ENCODE measurements at regions not wholly inside any gene's neighbourhood (a gene's known extent, or its start where the extent isn't known, plus 50 kb on each side); places are given as distances from the start of the nearest gene placed in this dataset.
A peak's percentile ranks its signal among the peaks of the same experiment; 100 is the strongest.

GRCh38 chr9:107816561-107817021 is 327.0 kb upstream of the KLF4 start:
- no peak for TF ChIP-seq CTCF (conservative IDR thresholded peaks at IDR 0.05)
- H3K27ac ChIP-seq = peak overlapping the region; percentile 51

DNA sequence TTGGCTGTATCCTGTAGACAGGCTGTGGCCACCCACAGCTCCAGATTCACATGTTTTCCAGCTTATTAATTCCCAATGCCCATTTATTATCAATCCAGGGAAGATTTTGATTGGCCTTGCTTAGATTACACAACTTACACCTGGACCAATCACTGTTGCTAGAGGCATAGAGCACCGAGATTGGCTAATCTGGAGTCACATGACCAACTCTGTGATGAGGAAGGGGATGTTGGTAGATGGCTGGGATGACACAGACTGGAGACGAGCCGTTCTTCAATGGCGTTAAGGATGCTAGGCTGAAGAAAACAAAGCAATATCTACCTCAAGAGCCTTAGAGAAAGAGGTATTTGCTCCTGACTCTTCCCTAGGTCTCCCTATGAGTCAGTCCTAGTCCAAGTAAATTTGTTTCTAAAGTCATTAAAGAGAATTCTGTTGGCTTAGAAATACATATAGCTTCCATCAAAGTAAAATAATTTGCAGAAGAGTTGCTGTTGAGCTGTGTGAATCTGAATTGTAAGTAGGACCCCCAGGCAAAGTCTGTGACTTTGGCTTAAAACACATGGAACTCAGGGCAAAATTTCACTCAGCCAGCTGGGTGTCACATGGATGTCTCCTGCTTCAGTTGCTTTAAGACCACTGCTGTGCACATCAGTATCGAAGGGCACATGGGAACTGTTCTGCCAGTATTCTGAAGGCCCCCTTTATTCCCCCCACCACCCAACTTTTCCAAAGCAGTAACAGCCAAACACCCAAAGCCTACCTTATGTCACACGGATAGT is 326.4 kb upstream of the KLF4 start:
- peak overlapping the region; percentile 51 for H3K27ac ChIP-seq
- TF ChIP-seq CTCF (conservative IDR thresholded peaks at IDR 0.05) = no peak

DNA sequence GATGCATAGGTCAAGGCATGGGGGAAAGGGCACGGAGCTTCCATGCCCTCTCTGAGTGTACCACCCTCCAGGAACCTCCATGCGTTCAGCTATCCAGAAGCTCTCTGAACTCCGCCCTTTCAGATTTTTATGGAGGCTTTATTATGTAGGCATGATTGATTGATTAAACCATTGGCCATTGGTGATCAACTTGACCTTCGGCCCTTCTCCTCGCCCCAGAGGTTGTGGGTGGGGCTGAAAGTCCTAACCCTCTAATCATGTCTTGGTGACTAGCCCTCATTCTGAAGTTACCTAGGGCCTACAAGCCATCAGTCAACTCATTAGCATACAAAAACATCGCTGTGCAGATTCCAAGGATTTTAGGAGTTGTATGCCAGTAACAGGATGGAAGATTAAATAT is 323.7 kb upstream of the KLF4 start:
- H3K27ac ChIP-seq = no peak overlapping the region
- no peak for TF ChIP-seq CTCF (conservative IDR thresholded peaks at IDR 0.05)

- no peak overlapping the region for H3K27ac ChIP-seq
- no peak for TF ChIP-seq CTCF (conservative IDR thresholded peaks at IDR 0.05)
These were observed 320.9 kb upstream of the KLF4 start for GRCh38 chr9:107810461-107810961.

- H3K27ac ChIP-seq = no peak overlapping the region
- TF ChIP-seq CTCF (conservative IDR thresholded peaks at IDR 0.05) = no peak
These were observed 320.4 kb upstream of the KLF4 start for GRCh38 chr9:107809871-107810460.

DNA sequence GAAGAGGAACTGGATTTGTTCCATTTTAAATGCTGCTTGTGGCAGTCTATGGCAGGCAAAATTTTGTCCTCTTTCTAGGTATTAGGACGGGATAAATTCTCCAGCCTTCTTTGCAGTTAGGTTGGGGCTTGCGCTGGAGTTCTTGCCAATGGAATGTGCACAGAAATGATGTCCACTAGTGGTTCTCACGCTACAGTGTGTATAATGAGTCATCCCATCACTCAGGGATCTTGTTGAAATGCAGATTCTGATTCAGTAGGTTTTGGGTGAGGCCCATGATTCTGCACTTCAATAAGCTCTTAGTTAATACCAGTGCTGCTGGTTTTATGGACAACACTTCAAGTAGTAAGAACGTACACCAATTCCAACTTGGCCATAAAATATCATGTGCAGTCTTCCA is 317.6 kb upstream of the KLF4 start:
- no peak overlapping the region for H3K27ac ChIP-seq
- TF ChIP-seq CTCF (conservative IDR thresholded peaks at IDR 0.05) = no peak

DNA sequence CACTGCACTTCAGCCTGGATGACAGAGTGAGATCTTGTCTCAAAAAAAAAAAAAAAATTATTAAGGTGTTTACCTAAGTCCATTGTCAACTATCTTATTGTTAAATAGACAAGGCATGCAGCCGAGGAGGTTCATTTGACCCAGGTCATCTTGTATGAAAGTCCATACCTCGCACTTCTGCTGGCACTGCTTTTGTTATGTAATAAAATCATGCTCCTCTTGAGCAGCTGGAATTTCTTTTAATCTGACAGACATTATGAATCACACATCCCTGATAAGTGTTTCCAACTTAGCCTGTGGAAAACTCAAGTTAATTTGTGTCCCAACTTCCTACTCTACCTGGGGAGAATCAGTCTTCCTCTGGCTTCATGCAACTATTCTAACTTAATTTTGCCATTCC is 315.6 kb upstream of the KLF4 start:
- TF ChIP-seq CTCF (conservative IDR thresholded peaks at IDR 0.05) = no peak

More for the DNA sequence above, 315.6 kb upstream of the KLF4 start:
- no peak overlapping the region for H3K27ac ChIP-seq
